ENCODE measurements at regions not wholly inside any gene's neighbourhood (a gene's known extent, or its start where the extent isn't known, plus 50 kb on each side); places are given as distances from the start of the nearest gene placed in this dataset.

GRCh38 chr1:96964761-96965160 is 243.2 kb downstream of the PTBP2 start:
- Histone ChIP-seq H3K36me3 (ENCODE audit: insufficient read depth, low read length) (no peaks in the 10 kb centered on the region), H3K79me2 (ENCODE audit: control insufficient read depth, insufficient read depth, low read length, unreplicated experiment) (no peaks in the 10 kb centered on the region), H3K4me3 (ENCODE audit: low read depth, low read length) (no peak overlapping the region), H3K27ac (ENCODE audit: low read depth, low read length) (no peak overlapping the region), H2AFZ (ENCODE audit: low read length, unreplicated experiment) (no peak overlapping the region), H3K27me3 (ENCODE audit: insufficient read depth, low read length) (no peaks in the 10 kb centered on the region), H3K4me1 (ENCODE audit: control insufficient read depth, insufficient read depth, low read length, unreplicated experiment) (peaks cover 13% of the 10 kb centered on the region)

DNA sequence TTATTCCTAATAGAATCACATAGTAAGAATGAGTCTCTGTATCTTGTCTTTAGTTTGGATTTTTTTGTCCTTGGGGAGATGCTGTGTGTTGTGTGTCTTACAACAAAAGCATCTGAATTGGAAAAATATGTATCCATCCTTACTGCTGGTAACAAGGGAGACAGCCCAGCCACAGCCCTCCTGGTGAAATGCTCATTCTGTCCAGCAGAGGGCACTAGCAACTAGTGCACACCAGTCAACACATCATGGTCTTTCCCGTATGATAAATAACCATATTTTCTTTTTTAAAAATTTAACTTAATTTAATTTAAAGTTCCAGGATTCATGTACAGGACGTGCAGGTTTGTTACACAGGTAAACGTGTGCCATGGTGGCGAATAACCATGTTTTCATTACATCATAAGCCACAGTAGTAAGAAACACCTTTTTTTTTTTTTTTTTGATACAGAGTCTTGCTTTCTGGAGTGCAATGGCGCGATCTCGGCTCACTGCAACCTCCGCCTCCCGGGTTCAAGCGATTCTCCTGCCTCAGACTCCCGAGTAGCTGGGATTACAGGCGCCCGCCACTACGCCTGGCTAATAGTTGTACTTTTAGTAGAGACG is 245.1 kb downstream of the PTBP2 start:
- Histone ChIP-seq H3K27me3 (ENCODE audit: insufficient read depth, low read length) (no peaks in the 10 kb centered on the region), H3K4me3 (ENCODE audit: low read depth, low read length) (no peak overlapping the region), H3K27ac (ENCODE audit: low read depth, low read length) (no peak overlapping the region), H2AFZ (ENCODE audit: low read length, unreplicated experiment) (no peak overlapping the region), H3K79me2 (ENCODE audit: control insufficient read depth, insufficient read depth, low read length, unreplicated experiment) (no peaks in the 10 kb centered on the region), H3K36me3 (ENCODE audit: insufficient read depth, low read length) (no peaks in the 10 kb centered on the region), H3K4me1 (ENCODE audit: control insufficient read depth, insufficient read depth, low read length, unreplicated experiment) (peaks cover 13% of the 10 kb centered on the region)

- H3K79me2 ChIP-seq (ENCODE audit: control insufficient read depth, insufficient read depth, low read length, unreplicated experiment), result no peaks in the 10 kb centered on the region
- no peak overlapping the region for H3K4me3 ChIP-seq (ENCODE audit: low read depth, low read length)
- H3K27me3 ChIP-seq (ENCODE audit: insufficient read depth, low read length), result no peaks in the 10 kb centered on the region
- no peak overlapping the region for H3K27ac ChIP-seq (ENCODE audit: low read depth, low read length)
- no peaks in the 10 kb centered on the region for H3K36me3 ChIP-seq (ENCODE audit: insufficient read depth, low read length)
- peaks cover 13% of the 10 kb centered on the region for H3K4me1 ChIP-seq (ENCODE audit: control insufficient read depth, insufficient read depth, low read length, unreplicated experiment)
- H2AFZ ChIP-seq (ENCODE audit: low read length, unreplicated experiment), result no peak overlapping the region
Observed at GRCh38 chr1:96967311-96967710, 245.7 kb downstream of the PTBP2 start.

GRCh38 chr1:96968541-96968940 is 247.0 kb downstream of the PTBP2 start:
- Histone ChIP-seq H3K79me2 (ENCODE audit: control insufficient read depth, insufficient read depth, low read length, unreplicated experiment) (no peaks in the 10 kb centered on the region), H3K27me3 (ENCODE audit: insufficient read depth, low read length) (no peaks in the 10 kb centered on the region), H3K36me3 (ENCODE audit: insufficient read depth, low read length) (no peaks in the 10 kb centered on the region), H3K27ac (ENCODE audit: low read depth, low read length) (no peak overlapping the region), H3K4me1 (ENCODE audit: control insufficient read depth, insufficient read depth, low read length, unreplicated experiment) (peaks cover 16% of the 10 kb centered on the region), H3K4me3 (ENCODE audit: low read depth, low read length) (no peak overlapping the region), H2AFZ (ENCODE audit: low read length, unreplicated experiment) (no peak overlapping the region)

DNA sequence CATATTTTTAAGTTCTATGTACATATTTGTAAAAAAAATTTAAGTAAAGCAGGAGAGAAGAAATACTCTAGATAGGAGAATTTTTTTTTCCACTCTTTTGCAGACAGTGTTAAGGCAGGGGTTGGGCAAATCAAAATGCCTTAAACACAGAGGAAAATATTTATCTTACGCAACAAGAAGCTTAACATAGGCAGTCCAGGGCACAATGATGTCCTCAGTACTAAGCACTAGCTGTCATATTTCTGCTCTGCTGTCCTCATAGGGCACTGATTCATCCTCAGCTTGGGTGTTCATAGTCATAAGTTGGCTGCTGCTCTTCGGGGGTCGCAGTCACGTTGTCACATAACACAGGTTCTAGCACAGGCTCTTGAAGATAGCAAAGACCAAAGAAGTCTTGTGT is 247.4 kb downstream of the PTBP2 start:
- Histone ChIP-seq H3K27ac (ENCODE audit: low read depth, low read length) (no peak overlapping the region), H3K4me1 (ENCODE audit: control insufficient read depth, insufficient read depth, low read length, unreplicated experiment) (peaks cover 20% of the 10 kb centered on the region), H3K79me2 (ENCODE audit: control insufficient read depth, insufficient read depth, low read length, unreplicated experiment) (no peaks in the 10 kb centered on the region), H3K27me3 (ENCODE audit: insufficient read depth, low read length) (no peaks in the 10 kb centered on the region), H3K4me3 (ENCODE audit: low read depth, low read length) (no peak overlapping the region), H3K36me3 (ENCODE audit: insufficient read depth, low read length) (no peaks in the 10 kb centered on the region), H2AFZ (ENCODE audit: low read length, unreplicated experiment) (no peak overlapping the region)

DNA sequence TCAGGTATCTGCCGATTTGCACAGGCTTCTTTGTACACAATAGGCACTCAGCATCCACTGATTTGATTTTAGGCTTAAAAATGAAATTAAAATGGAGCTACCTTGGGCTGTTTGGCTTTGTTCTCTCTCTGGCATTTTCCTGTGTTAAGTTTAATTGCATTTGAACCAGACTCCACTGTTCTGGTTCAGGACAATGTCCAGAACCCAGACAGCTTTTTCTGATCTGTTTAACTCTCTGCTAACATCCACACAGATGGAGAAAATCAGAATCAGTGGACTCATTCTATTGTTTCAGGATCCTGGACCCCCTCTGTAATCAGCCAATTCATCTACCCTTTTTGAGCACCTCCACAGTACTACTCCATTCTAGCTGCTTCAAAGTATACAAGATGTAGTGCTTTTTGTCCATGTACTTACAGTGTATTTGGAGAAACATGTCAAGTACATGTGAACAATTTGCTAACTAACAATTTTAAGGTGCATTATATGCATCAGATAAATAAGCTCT is 248.1 kb downstream of the PTBP2 start:
- H3K4me1 ChIP-seq (ENCODE audit: control insufficient read depth, insufficient read depth, low read length, unreplicated experiment), result peaks cover 20% of the 10 kb centered on the region
- no peak overlapping the region for H2AFZ ChIP-seq (ENCODE audit: low read length, unreplicated experiment)
- no peaks in the 10 kb centered on the region for H3K36me3 ChIP-seq (ENCODE audit: insufficient read depth, low read length)
- H3K79me2 ChIP-seq (ENCODE audit: control insufficient read depth, insufficient read depth, low read length, unreplicated experiment), result no peaks in the 10 kb centered on the region
- H3K27me3 ChIP-seq (ENCODE audit: insufficient read depth, low read length), result no peaks in the 10 kb centered on the region
- no peak overlapping the region for H3K4me3 ChIP-seq (ENCODE audit: low read depth, low read length)
- no peak overlapping the region for H3K27ac ChIP-seq (ENCODE audit: low read depth, low read length)

- Histone ChIP-seq H3K36me3 (ENCODE audit: insufficient read depth, low read length) (no peaks in the 10 kb centered on the region), H2AFZ (ENCODE audit: low read length, unreplicated experiment) (no peak overlapping the region), H3K79me2 (ENCODE audit: control insufficient read depth, insufficient read depth, low read length, unreplicated experiment) (no peaks in the 10 kb centered on the region), H3K27ac (ENCODE audit: low read depth, low read length) (no peak overlapping the region), H3K4me3 (ENCODE audit: low read depth, low read length) (no peak overlapping the region), H3K4me1 (ENCODE audit: control insufficient read depth, insufficient read depth, low read length, unreplicated experiment) (peaks cover 20% of the 10 kb centered on the region), H3K27me3 (ENCODE audit: insufficient read depth, low read length) (no peaks in the 10 kb centered on the region)
Observed at GRCh38 chr1:96971439-96971838, 249.9 kb downstream of the PTBP2 start.

DNA sequence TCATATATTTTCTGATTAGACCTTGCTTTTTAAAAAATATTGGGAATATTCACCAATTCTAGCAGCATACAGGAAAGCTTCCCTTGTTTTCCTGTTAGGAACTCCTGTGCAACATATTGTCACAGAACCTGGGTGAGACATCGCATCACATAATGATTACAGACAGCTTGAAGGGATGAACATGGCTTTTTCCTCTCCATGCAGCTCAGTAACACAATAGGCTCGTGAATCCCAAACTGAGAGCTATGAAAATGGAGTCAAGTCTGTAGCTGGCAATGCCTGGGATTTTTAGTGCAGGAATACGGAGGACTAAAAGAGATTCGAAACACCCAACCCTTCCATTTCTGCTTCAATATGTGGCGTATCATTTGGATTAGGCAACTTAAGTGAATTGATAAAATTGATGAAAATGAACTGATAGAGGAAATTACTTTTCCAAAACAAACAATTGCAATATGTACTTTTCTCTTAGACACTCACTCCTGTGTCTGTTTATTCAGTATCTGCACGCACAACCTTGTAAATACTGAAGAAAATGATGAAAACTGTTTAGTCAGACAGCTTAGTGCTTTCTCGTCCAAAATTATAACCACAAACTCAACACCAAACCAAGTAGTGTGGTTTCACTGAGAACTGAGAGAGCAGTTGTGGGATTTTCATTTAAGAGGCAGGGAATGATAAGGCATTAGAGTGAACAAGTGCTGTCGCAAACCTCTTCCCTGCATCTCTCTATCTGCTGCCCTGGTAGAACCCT is 250.4 kb downstream of the PTBP2 start:
- Histone ChIP-seq H3K4me3 (ENCODE audit: low read depth, low read length) (no peak overlapping the region), H3K36me3 (ENCODE audit: insufficient read depth, low read length) (no peaks in the 10 kb centered on the region), H3K4me1 (ENCODE audit: control insufficient read depth, insufficient read depth, low read length, unreplicated experiment) (peaks cover 20% of the 10 kb centered on the region), H3K27ac (ENCODE audit: low read depth, low read length) (no peak overlapping the region), H3K79me2 (ENCODE audit: control insufficient read depth, insufficient read depth, low read length, unreplicated experiment) (no peaks in the 10 kb centered on the region), H3K27me3 (ENCODE audit: insufficient read depth, low read length) (no peaks in the 10 kb centered on the region), H2AFZ (ENCODE audit: low read length, unreplicated experiment) (no peak overlapping the region)

DNA sequence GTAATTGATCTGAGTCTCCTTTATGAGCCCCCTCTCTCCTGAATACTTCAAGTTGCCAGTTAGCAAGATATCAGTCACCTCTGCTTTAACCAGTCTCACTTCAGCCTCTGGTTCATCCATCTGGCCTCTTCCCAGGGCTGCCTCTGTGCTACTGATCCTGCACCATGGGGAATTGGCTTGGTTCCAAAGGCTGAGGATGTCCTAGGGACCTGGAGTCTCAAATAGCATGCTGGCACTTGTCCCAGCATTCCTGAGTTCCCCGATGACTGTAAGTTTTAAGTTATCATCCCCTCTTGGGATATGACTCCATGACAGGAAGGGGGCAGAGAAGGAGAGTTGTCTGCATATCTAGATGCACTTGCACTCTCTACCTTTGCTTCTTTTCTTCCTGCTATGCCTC is 252.0 kb downstream of the PTBP2 start:
- no peak overlapping the region for H3K4me3 ChIP-seq (ENCODE audit: low read depth, low read length)
- no peak overlapping the region for H2AFZ ChIP-seq (ENCODE audit: low read length, unreplicated experiment)
- no peak overlapping the region for H3K27ac ChIP-seq (ENCODE audit: low read depth, low read length)
- H3K27me3 ChIP-seq (ENCODE audit: insufficient read depth, low read length), result no peaks in the 10 kb centered on the region
- peaks cover 15% of the 10 kb centered on the region for H3K4me1 ChIP-seq (ENCODE audit: control insufficient read depth, insufficient read depth, low read length, unreplicated experiment)
- H3K79me2 ChIP-seq (ENCODE audit: control insufficient read depth, insufficient read depth, low read length, unreplicated experiment), result no peaks in the 10 kb centered on the region
- H3K36me3 ChIP-seq (ENCODE audit: insufficient read depth, low read length), result no peaks in the 10 kb centered on the region

- Histone ChIP-seq H3K4me3 (ENCODE audit: low read depth, low read length) (no peak overlapping the region), H3K36me3 (ENCODE audit: insufficient read depth, low read length) (no peaks in the 10 kb centered on the region), H2AFZ (ENCODE audit: low read length, unreplicated experiment) (no peak overlapping the region), H3K27me3 (ENCODE audit: insufficient read depth, low read length) (no peaks in the 10 kb centered on the region), H3K4me1 (ENCODE audit: control insufficient read depth, insufficient read depth, low read length, unreplicated experiment) (peaks cover 5% of the 10 kb centered on the region), H3K79me2 (ENCODE audit: control insufficient read depth, insufficient read depth, low read length, unreplicated experiment) (no peaks in the 10 kb centered on the region), H3K27ac (ENCODE audit: low read depth, low read length) (no peak overlapping the region)
Observed at GRCh38 chr1:96978444-96978843, 256.9 kb downstream of the PTBP2 start.

GRCh38 chr1:96978901-96979300 is 257.3 kb downstream of the PTBP2 start:
- H3K4me3 ChIP-seq (ENCODE audit: low read depth, low read length), result no peak overlapping the region
- peaks cover under 1% of the 10 kb centered on the region for H3K4me1 ChIP-seq (ENCODE audit: control insufficient read depth, insufficient read depth, low read length, unreplicated experiment)
- H3K27me3 ChIP-seq (ENCODE audit: insufficient read depth, low read length), result no peaks in the 10 kb centered on the region
- H3K79me2 ChIP-seq (ENCODE audit: control insufficient read depth, insufficient read depth, low read length, unreplicated experiment), result no peaks in the 10 kb centered on the region
- H3K27ac ChIP-seq (ENCODE audit: low read depth, low read length), result no peak overlapping the region
- no peaks in the 10 kb centered on the region for H3K36me3 ChIP-seq (ENCODE audit: insufficient read depth, low read length)
- no peak overlapping the region for H2AFZ ChIP-seq (ENCODE audit: low read length, unreplicated experiment)

All from ACC112 (cell line).